ENCODE measurements at regions not wholly inside any gene's neighbourhood (a gene's known extent, or its start where the extent isn't known, plus 50 kb on each side); places are given as distances from the start of the nearest gene placed in this dataset.

GRCh38 chr3:28799084-28799483 lies 450.5 kb upstream of the AZI2 start:
- intact Hi-C loops (cut with DNase I), result no loop called here
- H3K9me3 ChIP-seq, result no peaks in the 10 kb centered on the region
- ATAC-seq (no peak), DNase-seq (no peak)
- no peaks in the 10 kb centered on the region for H3K27me3 ChIP-seq (ENCODE audit: low read depth)
- no peak overlapping the region for H3K27ac ChIP-seq
- no peaks in the 10 kb centered on the region for H3K4me1 ChIP-seq
- no peak overlapping the region for H3K4me3 ChIP-seq
- no peaks in the 10 kb centered on the region for H3K36me3 ChIP-seq
- TF ChIP-seq, protein P1, sequence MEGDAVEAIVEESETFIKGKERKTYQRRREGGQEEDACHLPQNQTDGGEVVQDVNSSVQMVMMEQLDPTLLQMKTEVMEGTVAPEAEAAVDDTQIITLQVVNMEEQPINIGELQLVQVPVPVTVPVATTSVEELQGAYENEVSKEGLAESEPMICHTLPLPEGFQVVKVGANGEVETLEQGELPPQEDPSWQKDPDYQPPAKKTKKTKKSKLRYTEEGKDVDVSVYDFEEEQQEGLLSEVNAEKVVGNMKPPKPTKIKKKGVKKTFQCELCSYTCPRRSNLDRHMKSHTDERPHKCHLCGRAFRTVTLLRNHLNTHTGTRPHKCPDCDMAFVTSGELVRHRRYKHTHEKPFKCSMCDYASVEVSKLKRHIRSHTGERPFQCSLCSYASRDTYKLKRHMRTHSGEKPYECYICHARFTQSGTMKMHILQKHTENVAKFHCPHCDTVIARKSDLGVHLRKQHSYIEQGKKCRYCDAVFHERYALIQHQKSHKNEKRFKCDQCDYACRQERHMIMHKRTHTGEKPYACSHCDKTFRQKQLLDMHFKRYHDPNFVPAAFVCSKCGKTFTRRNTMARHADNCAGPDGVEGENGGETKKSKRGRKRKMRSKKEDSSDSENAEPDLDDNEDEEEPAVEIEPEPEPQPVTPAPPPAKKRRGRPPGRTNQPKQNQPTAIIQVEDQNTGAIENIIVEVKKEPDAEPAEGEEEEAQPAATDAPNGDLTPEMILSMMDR (IDR thresholded peaks at IDR 0.05), result no peak

DNA sequence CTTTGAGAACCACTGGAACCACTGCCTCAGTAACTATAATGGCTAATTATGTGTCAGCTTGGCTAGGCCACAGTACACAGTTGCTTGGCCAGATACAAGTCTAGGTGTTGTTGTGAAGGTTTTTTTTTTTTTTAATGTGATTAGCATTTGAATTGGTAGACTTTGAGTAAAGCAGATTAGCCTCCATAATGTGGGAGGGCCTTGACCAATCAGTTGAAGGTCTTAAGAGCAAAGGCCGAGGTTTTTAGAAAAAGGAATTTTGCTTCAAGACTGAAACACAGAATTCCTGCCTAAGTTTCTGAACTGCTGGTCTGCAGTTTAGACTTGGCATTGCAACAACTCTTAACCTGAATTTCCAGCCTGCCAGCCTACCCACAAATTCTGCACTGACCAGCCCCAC lies 451.6 kb upstream of the AZI2 start:
- no peak overlapping the region for H3K27ac ChIP-seq
- TF ChIP-seq, protein P1 (IDR thresholded peaks at IDR 0.05), result no peak

GRCh38 chr3:28808068-28808467 lies 459.4 kb upstream of the AZI2 start:
- intact Hi-C loops (cut with DNase I), result no loop called here
- no peak overlapping the region for H3K27ac ChIP-seq
- H3K4me3 ChIP-seq, result no peak overlapping the region
- no peaks in the 10 kb centered on the region for H3K9me3 ChIP-seq
- ATAC-seq, result no peak
- H3K36me3 ChIP-seq, result no peaks in the 10 kb centered on the region
- H3K4me1 ChIP-seq, result no peaks in the 10 kb centered on the region
- TF ChIP-seq, protein P1 (IDR thresholded peaks at IDR 0.05), result no peak
- H3K27me3 ChIP-seq (ENCODE audit: low read depth), result no peaks in the 10 kb centered on the region
- DNase-seq, result no peak

More for the DNA sequence above, 451.6 kb upstream of the AZI2 start:
- H3K36me3 ChIP-seq, result no peaks in the 10 kb centered on the region
- H3K27me3 ChIP-seq (ENCODE audit: low read depth), result no peaks in the 10 kb centered on the region
- intact Hi-C loops (cut with DNase I), result no loop called here
- ATAC-seq, result no peak
- DNase-seq, result no peak
- no peaks in the 10 kb centered on the region for H3K9me3 ChIP-seq
- no peaks in the 10 kb centered on the region for H3K4me1 ChIP-seq
- no peak overlapping the region for H3K4me3 ChIP-seq

GRCh38 chr3:28816017-28816416 lies 464.9 kb upstream of the RBMS3 start:
- H3K9me3 ChIP-seq, result no peaks in the 10 kb centered on the region
- H3K4me1 ChIP-seq, result no peaks in the 10 kb centered on the region
- ATAC-seq, result no peak
- H3K27me3 ChIP-seq (ENCODE audit: low read depth), result no peaks in the 10 kb centered on the region
- no peaks in the 10 kb centered on the region for H3K36me3 ChIP-seq
- DNase-seq, result no peak
- TF ChIP-seq, protein P1 (IDR thresholded peaks at IDR 0.05), result no peak
- H3K4me3 ChIP-seq, result no peak overlapping the region
- intact Hi-C loops (cut with DNase I), result no loop called here
- H3K27ac ChIP-seq, result no peak overlapping the region

DNA sequence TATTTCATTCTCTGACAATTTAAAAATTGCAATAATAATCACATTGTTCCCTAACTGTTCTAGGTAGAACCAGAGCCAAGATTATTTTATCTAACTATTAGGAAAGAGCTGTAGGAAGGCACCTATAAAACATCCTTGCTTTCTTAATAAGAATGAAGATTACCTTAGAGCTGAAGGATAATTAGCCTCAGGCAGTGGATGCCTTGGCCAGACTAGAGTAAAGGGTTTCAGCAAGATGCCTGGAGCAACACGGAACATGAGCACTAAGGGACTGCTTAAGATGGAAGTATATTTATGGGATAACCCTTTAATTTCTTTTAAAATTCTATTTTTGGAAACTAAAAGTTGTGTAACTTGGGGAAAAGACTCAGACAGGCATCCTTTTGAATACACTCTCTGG lies 456.6 kb upstream of the RBMS3 start:
- no peaks in the 10 kb centered on the region for H3K9me3 ChIP-seq
- H3K36me3 ChIP-seq, result no peaks in the 10 kb centered on the region
- intact Hi-C loops (cut with DNase I), result no loop called here
- no peaks in the 10 kb centered on the region for H3K4me1 ChIP-seq
- TF ChIP-seq, protein P1 (IDR thresholded peaks at IDR 0.05), result no peak
- H3K27ac ChIP-seq, result no peak overlapping the region
- ATAC-seq (no peak), DNase-seq (no peak)
- no peaks in the 10 kb centered on the region for H3K27me3 ChIP-seq (ENCODE audit: low read depth)
- H3K4me3 ChIP-seq, result no peak overlapping the region

DNA sequence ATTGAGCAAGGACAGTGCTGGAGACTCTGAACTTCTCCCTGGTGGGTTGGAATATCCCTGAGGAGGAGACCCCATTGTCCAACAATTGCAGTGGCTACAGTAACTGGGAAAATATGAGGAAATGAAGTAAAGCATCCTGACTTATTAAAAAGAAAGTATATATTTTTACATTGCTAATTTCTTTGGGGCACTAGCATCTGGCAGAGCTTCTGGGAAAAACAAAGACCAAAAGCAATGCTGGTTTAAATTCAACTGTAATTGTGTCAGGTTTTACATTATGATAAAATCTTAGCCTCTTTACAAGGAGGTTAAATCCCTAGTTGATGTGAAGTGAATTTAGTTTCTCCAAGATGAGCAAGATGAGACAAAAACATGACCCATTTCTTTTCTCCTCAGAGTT lies 454.0 kb upstream of the RBMS3 start:
- Histone ChIP-seq H3K9me3 (peaks cover 8% of the 10 kb centered on the region), H3K36me3 (no peaks in the 10 kb centered on the region), H3K27ac (no peak overlapping the region), H3K27me3 (ENCODE audit: low read depth) (no peaks in the 10 kb centered on the region), H3K4me3 (no peak overlapping the region), H3K4me1 (no peaks in the 10 kb centered on the region)
- ATAC-seq (no peak), DNase-seq (no peak)
- TF ChIP-seq, protein P1 (IDR thresholded peaks at IDR 0.05), result no peak
- intact Hi-C loops (cut with DNase I), result no loop called here
